Prostate gland (tissue), 2 donors: ENCODE measurements at regions not wholly inside any gene's neighbourhood (a gene's known extent, or its start where the extent isn't known, plus 50 kb on each side); places are given as distances from the start of the nearest gene placed in this dataset.
"Not testable (repeated sequence)": the region's sequence is repeated elsewhere in the genome, so short reads cannot be mapped to it uniquely, and the experiment has no call there.

Source experiments
- DNase-seq: peaks from one replicate; pipeline ENCODE4 v3.0.0-alpha.2; 2019; ENCODE audit warnings: low spot score
- H3K27ac ChIP-seq, 2 donors: fragments of 200-600 bp; sonication (generic); 2 replicates each; pipeline ENCODE4 v1.5.1; 2017 to 2019
- H3K27me3 ChIP-seq: fragments of 200-600 bp; sonication (generic); replicated peaks from 2 replicates; pipeline ENCODE4 v1.5.1; 2019; ENCODE audit not compliant: insufficient read depth
- H3K36me3 ChIP-seq, 2 donors: fragments of 200-600 bp; sonication (generic); 1 replicate in 1 of 2; 2 replicates in 1 of 2; pipeline versions ENCODE4 v1.5.1 to v1.8.1; 2017 to 2019
- H3K4me1 ChIP-seq: fragments of 200-600 bp; sonication (generic); replicated peaks from 2 replicates; pipeline ENCODE4 v1.5.1; 2019
- H3K4me3 ChIP-seq, 2 donors: fragments of 200-600 bp; sonication (generic); 2 replicates each; pipeline ENCODE4 v1.5.1; 2017 to 2019
- H3K9me3 ChIP-seq: fragments of 200-600 bp; sonication (generic); 2 replicates; pipeline ENCODE4 v1.5.1; 2017
- CTCF ChIP-seq, 4 experiments: fragments of 200-600 bp in 2 of 4; fragments of 450-650 bp in 2 of 4; sonication (generic) in 2 of 4; IDR thresholded peaks; 1 replicate in 3 of 4; 2 replicates in 1 of 4; pipeline ENCODE4 v1.5.1; 2016 to 2019; ENCODE audit warnings: antibody characterized with exemption in 4 of 4, mild to moderate bottlenecking in 2 of 4, moderate library complexity in 2 of 4
- POLR2A ChIP-seq: fragments of 450-650 bp; IDR thresholded peaks from one replicate; pipeline ENCODE4 v1.6.1; 2016; ENCODE audit warnings: antibody characterized with exemption, mild to moderate bottlenecking
- POLR2AphosphoS5 ChIP-seq: sonication (generic); formaldehyde crosslinking; IDR thresholded peaks from one replicate; pipeline ENCODE4 v1.6.1; 2017; ENCODE audit warnings: antibody characterized with exemption
- WGBS: methylation state at CpG from one replicate; pipeline ENCODE4 v1.1.5; 2018; 5-methylcytosine and 5-hydroxymethylcytosine counted together
- intact Hi-C: fragments of 100-400 bp; cut with DNase I; formaldehyde crosslinking; loops from one replicate; pipeline ENCODE4 v1.14.2; 2022

GRCh38 chr10:33652870-33653269, 318.4 kb upstream of the NRP1 start:
- Histone ChIP-seq H3K27ac (no peak overlapping the region), H3K4me1 (no peaks in the 10 kb centered on the region), H3K36me3 (no peaks in the 10 kb centered on the region), H3K9me3 (no peaks in the 10 kb centered on the region), H3K4me3 (no peak overlapping the region), H3K27me3 (no peaks in the 10 kb centered on the region)
- TF ChIP-seq POLR2A (no peak), CTCF (IDR thresholded peaks at IDR 0.05) (no peak)
- intact Hi-C loops, result no loop called here
- WGBS, result 100% methylated on average over 3 of the region's 3 CpGs
- no peak for DNase-seq

DNA sequence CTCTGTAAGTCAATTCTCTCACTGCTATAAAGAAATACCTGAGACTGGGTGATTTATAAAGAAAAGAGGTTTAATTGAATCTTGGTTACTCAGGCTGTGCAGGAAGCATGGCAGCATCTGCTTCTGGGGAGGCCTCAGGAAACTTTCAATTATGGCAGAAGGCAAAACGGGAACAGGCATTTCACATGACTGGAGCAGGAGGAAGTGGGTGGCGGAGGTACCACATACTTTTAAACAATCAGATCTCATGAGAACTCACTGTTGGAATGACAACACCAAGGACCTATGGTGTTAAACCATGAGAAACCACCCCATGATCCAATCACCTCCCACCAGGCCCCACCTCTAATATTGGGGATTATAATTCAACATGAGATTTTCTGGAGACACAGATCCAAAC, 315.7 kb upstream of the NRP1 start:
- H3K27ac ChIP-seq, H3K4me3 ChIP-seq, DNase-seq, H3K9me3 ChIP-seq, H3K4me1 ChIP-seq, H3K36me3 ChIP-seq, intact Hi-C loops, H3K27me3 ChIP-seq: not testable (repeated sequence)
- 75% methylated on average over 2 of the region's 2 CpGs for WGBS

GRCh38 chr10:33643042-33643441, 308.6 kb upstream of the NRP1 start:
- DNase-seq, result no peak
- Histone ChIP-seq H3K27ac (no peak overlapping the region), H3K9me3 (no peaks in the 10 kb centered on the region), H3K36me3 (no peaks in the 10 kb centered on the region), H3K4me1 (no peaks in the 10 kb centered on the region), H3K27me3 (no peaks in the 10 kb centered on the region), H3K4me3 (no peak overlapping the region)
- intact Hi-C loops, result no loop called here
- TF ChIP-seq POLR2A, result no peak
- no peak for TF ChIP-seq CTCF (IDR thresholded peaks at IDR 0.05)
- no peak for TF ChIP-seq POLR2AphosphoS5

- intact Hi-C loops, result no loop called here
These were observed 304.4 kb upstream of the NRP1 start for GRCh38 chr10:33638891-33639290.

GRCh38 chr10:33638374-33638773, 303.9 kb upstream of the NRP1 start:
- no peak overlapping the region for H3K27ac ChIP-seq
- no peaks in the 10 kb centered on the region for H3K27me3 ChIP-seq
- no peak overlapping the region for H3K4me3 ChIP-seq
- 84% methylated on average over 3 of the region's 3 CpGs for WGBS
- no peaks in the 10 kb centered on the region for H3K9me3 ChIP-seq
- H3K4me1 ChIP-seq, result no peaks in the 10 kb centered on the region
- TF ChIP-seq POLR2AphosphoS5 (no peak), CTCF (IDR thresholded peaks at IDR 0.05) (no peak), POLR2A (no peak)
- no peak for DNase-seq
- no peaks in the 10 kb centered on the region for H3K36me3 ChIP-seq
- intact Hi-C loops, result no loop called here

More at GRCh38 chr10:33638891-33639290, 304.4 kb upstream of the NRP1 start:
- H3K4me3 ChIP-seq, result no peak overlapping the region
- H3K4me1 ChIP-seq, result no peaks in the 10 kb centered on the region
- no peak overlapping the region for H3K27ac ChIP-seq
- H3K36me3 ChIP-seq, result no peaks in the 10 kb centered on the region
- no peaks in the 10 kb centered on the region for H3K9me3 ChIP-seq
- WGBS, result 98% methylated on average over 3 of the region's 3 CpGs
- DNase-seq, result no peak
- TF ChIP-seq POLR2A, result no peak
- no peak for TF ChIP-seq POLR2AphosphoS5
- TF ChIP-seq CTCF (IDR thresholded peaks at IDR 0.05), result no peak
- H3K27me3 ChIP-seq, result no peaks in the 10 kb centered on the region
